ENCODE measurements at regions not wholly inside any gene's neighbourhood (a gene's known extent, or its start where the extent isn't known, plus 50 kb on each side); places are given as distances from the start of the nearest gene placed in this dataset.
A peak's percentile ranks its signal among the peaks of the same experiment; 100 is the strongest.

DNA sequence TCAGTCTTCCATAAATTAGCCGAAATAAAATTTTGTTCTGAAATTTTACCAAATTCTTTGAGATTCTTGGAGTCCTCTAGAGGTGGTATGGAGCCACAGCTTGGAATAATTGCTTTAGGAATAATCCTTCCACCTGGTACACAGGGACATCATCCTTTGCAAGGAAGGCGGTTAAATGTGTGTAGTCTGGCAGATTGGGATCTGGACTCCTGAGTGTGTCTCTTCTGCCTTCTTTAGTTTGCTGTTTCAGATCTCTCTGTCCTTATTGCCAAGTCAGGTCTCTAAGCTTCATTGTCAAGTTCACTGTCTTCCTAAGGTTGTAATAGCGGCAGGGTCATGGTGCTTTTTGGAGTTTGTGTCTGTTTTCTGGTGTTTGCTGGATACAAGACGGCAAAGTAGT lies 393.9 kb upstream of the RGS6 start:
- intact Hi-C loops (cut with DNase I; ENCODE audit: low total_unique reads): loop anchor here (10.0 kb wide), 1 partner anchor 213 kb away; the partner anchor contains the start of gene SIPA1L1
- H3K27me3 ChIP-seq (replicated peaks in 1 of 7): no peaks in the 10 kb centered on the region
- H3K36me3 ChIP-seq: peaks cover 0 to 5% (median 0%) of the 10 kb centered on the region in 6 donors
- H3K27ac ChIP-seq: peak overlapping the region in 6 of 8 donors; percentile 39 to 79 (median 72)
- TF ChIP-seq CTCF (IDR thresholded peaks at IDR 0.05 in 8 of 11, conservative IDR thresholded peaks at IDR 0.05 in 3 of 11) (no peak), POLR2A (IDR thresholded peaks at IDR 0.05) (no peak), POLR2AphosphoS5 (IDR thresholded peaks at IDR 0.05) (no peak)
- H3K9me3 ChIP-seq: no peaks in the 10 kb centered on the region
- H3K4me1 ChIP-seq: peaks cover 14 to 78% (median 50%) of the 10 kb centered on the region in 6 donors
- DNase-seq: no peak
- no peak overlapping the region for H3K4me3 ChIP-seq
- WGBS, 5 donors: 79 to 91% (median 87%) methylated on average over 4 of the region's 4 CpGs

GRCh38 chr14:71538938-71539649 lies 393.1 kb upstream of the RGS6 start:
- TF ChIP-seq POLR2A (IDR thresholded peaks at IDR 0.05) (no peak), CTCF (IDR thresholded peaks at IDR 0.05 in 8 of 11, conservative IDR thresholded peaks at IDR 0.05 in 3 of 11) (no peak), POLR2AphosphoS5 (IDR thresholded peaks at IDR 0.05) (peak in 1 of 3 donors; percentile 30)
- Histone ChIP-seq H3K4me1 (peaks cover 14 to 77% (median 51%) of the 10 kb centered on the region in 6 donors), H3K9me3 (no peaks in the 10 kb centered on the region), H3K27me3 (replicated peaks in 1 of 7) (no peaks in the 10 kb centered on the region), H3K4me3 (no peak overlapping the region), H3K27ac (peak overlapping the region; percentile 11 to 79 (median 67)), H3K36me3 (no peaks in the 10 kb centered on the region)
- intact Hi-C loops (cut with DNase I; ENCODE audit: low total_unique reads): loop anchor here (10.0 kb wide), 1 partner anchor 214 kb away; the partner anchor contains the start of gene SIPA1L1
- no peak for DNase-seq
- 50 to 69% (median 58%) methylated on average over 4 of the region's 4 CpGs for WGBS, 5 donors

DNA sequence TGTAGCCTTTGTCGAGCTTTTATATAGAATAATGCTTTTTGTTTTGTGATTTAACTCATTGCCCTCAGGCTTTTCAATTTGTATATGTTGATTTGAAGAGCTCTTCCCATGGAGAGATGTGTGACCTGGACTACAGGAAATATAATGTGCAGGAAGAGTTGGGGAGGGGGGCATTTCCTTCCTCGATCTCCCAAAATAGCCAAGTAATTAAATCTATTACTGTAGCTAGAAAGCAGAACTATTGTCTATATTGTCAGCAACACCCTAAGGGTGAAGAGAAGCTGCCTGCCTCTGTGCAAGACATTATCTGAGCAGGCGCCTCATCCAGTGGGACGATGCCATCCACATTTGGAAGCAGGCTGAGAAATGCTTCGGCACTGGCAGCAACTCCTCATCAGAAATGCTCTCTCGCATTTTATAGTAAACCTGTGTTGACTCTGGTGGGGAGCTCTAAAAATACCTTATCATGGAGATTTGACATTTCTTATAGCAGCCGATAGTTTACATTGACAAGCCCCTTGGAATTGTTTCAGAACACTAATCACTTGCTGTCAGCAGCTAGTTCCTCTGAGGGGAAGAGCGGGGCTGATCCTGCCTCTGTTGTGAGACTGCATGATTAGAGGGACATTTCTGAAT lies 392.5 kb upstream of the RGS6 start:
- H3K9me3 ChIP-seq: no peaks in the 10 kb centered on the region
- H3K36me3 ChIP-seq: no peaks in the 10 kb centered on the region
- intact Hi-C loops (cut with DNase I; ENCODE audit: low total_unique reads): loop anchor here (10.0 kb wide), 1 partner anchor 215 kb away; the partner anchor contains the start of gene SIPA1L1
- WGBS, 5 donors: 46 to 56% (median 48%) methylated on average over 8 of the region's 8 CpGs
- no peak overlapping the region for H3K4me3 ChIP-seq
- H3K27me3 ChIP-seq (replicated peaks in 1 of 7): no peaks in the 10 kb centered on the region
- H3K4me1 ChIP-seq: peaks cover 14 to 77% (median 51%) of the 10 kb centered on the region in 6 donors
- TF ChIP-seq POLR2A (IDR thresholded peaks at IDR 0.05): no peak
- no peak for TF ChIP-seq POLR2AphosphoS5 (IDR thresholded peaks at IDR 0.05)
- TF ChIP-seq CTCF (IDR thresholded peaks at IDR 0.05 in 8 of 11, conservative IDR thresholded peaks at IDR 0.05 in 3 of 11): no peak
- peak overlapping the region; percentile 11 to 79 (median 67) for H3K27ac ChIP-seq
- no peak for DNase-seq

- no peak for DNase-seq
- peaks cover 14 to 66% (median 43%) of the 10 kb centered on the region in 6 donors for H3K4me1 ChIP-seq
- H3K4me3 ChIP-seq: no peak overlapping the region
- WGBS, 5 donors: 72 to 82% (median 76%) methylated on average over 3 of the region's 3 CpGs
- H3K36me3 ChIP-seq: no peaks in the 10 kb centered on the region
- intact Hi-C loops (cut with DNase I; ENCODE audit: low total_unique reads): no loop called here
- H3K9me3 ChIP-seq: no peaks in the 10 kb centered on the region
- TF ChIP-seq POLR2AphosphoS5 (IDR thresholded peaks at IDR 0.05) (no peak), CTCF (IDR thresholded peaks at IDR 0.05 in 8 of 11, conservative IDR thresholded peaks at IDR 0.05 in 3 of 11) (no peak), POLR2A (IDR thresholded peaks at IDR 0.05) (no peak)
- peak overlapping the region in 6 of 8 donors; percentile 64 to 79 (median 72) for H3K27ac ChIP-seq
- no peaks in the 10 kb centered on the region for H3K27me3 ChIP-seq (replicated peaks in 1 of 7)
Observed at GRCh38 chr14:71541271-71541670, 391.0 kb upstream of the RGS6 start.
